Tibial nerve (tissue), 4 donors: ENCODE measurements at regions not wholly inside any gene's neighbourhood (a gene's known extent, or its start where the extent isn't known, plus 50 kb on each side); places are given as distances from the start of the nearest gene placed in this dataset.

Source experiments
- DNase-seq, 2 donors: peaks; one replicate each; pipeline ENCODE4 v3.0.0-alpha.2; 2019; ENCODE audit warnings: low spot score in 2 of 2
- H3K27ac ChIP-seq, 4 donors: fragments of 200-600 bp; sonication (generic) in 3 of 4; one replicate each; pipeline ENCODE4 v1.5.1; 2017 to 2019; ENCODE audit warnings: mild to moderate bottlenecking in 1 of 4
- H3K27me3 ChIP-seq, 2 donors: fragments of 200-600 bp; sonication (generic) in 1 of 2; one replicate each; pipeline versions ENCODE4 v1.5.1 to v1.6.0; 2017 to 2019
- H3K36me3 ChIP-seq, 3 donors: fragments of 200-600 bp; sonication (generic); one replicate each; pipeline ENCODE4 v1.5.1; 2018 to 2019
- H3K4me1 ChIP-seq, 4 donors: fragments of 200-600 bp; sonication (generic) in 3 of 4; one replicate each; pipeline ENCODE4 v1.5.1; 2017 to 2019
- H3K4me3 ChIP-seq, 4 donors: fragments of 200-600 bp; sonication (generic) in 3 of 4; one replicate each; pipeline ENCODE4 v1.5.1; 2017 to 2019; ENCODE audit warnings: mild to moderate bottlenecking in 1 of 4, moderate library complexity in 1 of 4
- H3K9me3 ChIP-seq, 4 donors: fragments of 200-600 bp; sonication (generic) in 3 of 4; one replicate each; pipeline ENCODE4 v1.5.1; 2017 to 2019
- CTCF ChIP-seq, 5 experiments: fragments of 200-600 bp in 3 of 5; fragments of 450-650 bp in 2 of 5; sonication (generic) in 3 of 5; IDR thresholded peaks; one replicate each; pipeline ENCODE4 v1.5.1; 2016 to 2019; ENCODE audit warnings: antibody characterized with exemption in 5 of 5, mild to moderate bottlenecking in 3 of 5, moderate library complexity in 2 of 5
- EP300 ChIP-seq, 2 donors: sonication (generic); formaldehyde crosslinking; IDR thresholded peaks; one replicate each; pipeline ENCODE4 v1.6.1; 2017; ENCODE audit warnings: antibody characterized with exemption in 2 of 2, mild to moderate bottlenecking in 1 of 2
- POLR2A ChIP-seq, 2 donors: fragments of 450-650 bp; IDR thresholded peaks; one replicate each; pipeline ENCODE4 v1.6.1; 2017; ENCODE audit warnings: antibody characterized with exemption in 2 of 2, mild to moderate bottlenecking in 2 of 2, moderate library complexity in 2 of 2
- WGBS, 2 donors: methylation state at CpG; one replicate each; pipeline ENCODE4 v1.1.5; 2018; 5-methylcytosine and 5-hydroxymethylcytosine counted together

- Histone ChIP-seq H3K4me1 (no peaks in the 10 kb centered on the region), H3K36me3 (no peaks in the 10 kb centered on the region), H3K27ac (no peak overlapping the region), H3K4me3 (no peak overlapping the region), H3K9me3 (no peaks in the 10 kb centered on the region), H3K27me3 (no peaks in the 10 kb centered on the region)
- TF ChIP-seq POLR2A (IDR thresholded peaks at IDR 0.05) = no peak
- no peak for TF ChIP-seq EP300 (IDR thresholded peaks at IDR 0.05)
- no peak for TF ChIP-seq CTCF (IDR thresholded peaks at IDR 0.05)
- no peak for DNase-seq
- 77 to 84% methylated on average over 9 of the region's 9 CpGs for WGBS, 2 donors
These were observed 168.8 kb upstream of the CCND2 start for GRCh38 chr12:4104722-4105244.

GRCh38 chr12:4099276-4099675 is 174.3 kb upstream of the CCND2 start:
- no peaks in the 10 kb centered on the region for H3K4me1 ChIP-seq
- H3K27ac ChIP-seq = no peak overlapping the region
- WGBS, 2 donors = 11 to 18% methylated on average over 3 of the region's 3 CpGs
- no peaks in the 10 kb centered on the region for H3K9me3 ChIP-seq
- no peaks in the 10 kb centered on the region for H3K36me3 ChIP-seq
- TF ChIP-seq CTCF (IDR thresholded peaks at IDR 0.05) (no peak), EP300 (IDR thresholded peaks at IDR 0.05) (no peak), POLR2A (IDR thresholded peaks at IDR 0.05) (no peak)
- no peak for DNase-seq
- H3K27me3 ChIP-seq = no peaks in the 10 kb centered on the region
- no peak overlapping the region for H3K4me3 ChIP-seq

- WGBS, 2 donors = 64 to 77% methylated on average over 5 of the region's 5 CpGs
- no peak for DNase-seq
These were observed 182.4 kb upstream of the CCND2 start for GRCh38 chr12:4091016-4091743.

GRCh38 chr12:4089956-4090355 is 183.6 kb upstream of the CCND2 start:
- no peaks in the 10 kb centered on the region for H3K27me3 ChIP-seq
- WGBS, 2 donors = 78 to 90% methylated on average over 3 of the region's 3 CpGs
- no peak overlapping the region for H3K4me3 ChIP-seq
- H3K36me3 ChIP-seq = no peaks in the 10 kb centered on the region
- H3K9me3 ChIP-seq = no peaks in the 10 kb centered on the region
- DNase-seq = no peak
- no peaks in the 10 kb centered on the region for H3K4me1 ChIP-seq
- no peak overlapping the region for H3K27ac ChIP-seq
- TF ChIP-seq POLR2A (IDR thresholded peaks at IDR 0.05) (no peak), EP300 (IDR thresholded peaks at IDR 0.05) (no peak), CTCF (IDR thresholded peaks at IDR 0.05) (no peak)

More at GRCh38 chr12:4091016-4091743, 182.4 kb upstream of the CCND2 start:
- H3K9me3 ChIP-seq = no peaks in the 10 kb centered on the region
- H3K36me3 ChIP-seq = no peaks in the 10 kb centered on the region
- TF ChIP-seq EP300 (IDR thresholded peaks at IDR 0.05) (no peak), CTCF (IDR thresholded peaks at IDR 0.05) (no peak), POLR2A (IDR thresholded peaks at IDR 0.05) (no peak)
- H3K4me1 ChIP-seq = no peaks in the 10 kb centered on the region
- no peaks in the 10 kb centered on the region for H3K27me3 ChIP-seq
- H3K4me3 ChIP-seq = no peak overlapping the region
- H3K27ac ChIP-seq = no peak overlapping the region

GRCh38 chr12:4089121-4089606 is 184.4 kb upstream of the CCND2 start:
- DNase-seq = no peak
- 53 to 61% methylated on average over 5 of the region's 5 CpGs for WGBS, 2 donors
- no peak for TF ChIP-seq POLR2A (IDR thresholded peaks at IDR 0.05)
- TF ChIP-seq CTCF (IDR thresholded peaks at IDR 0.05) = no peak
- TF ChIP-seq EP300 (IDR thresholded peaks at IDR 0.05) = no peak

More at GRCh38 chr12:4089121-4089606, 184.4 kb upstream of the CCND2 start:
- Histone ChIP-seq H3K9me3 (no peaks in the 10 kb centered on the region), H3K36me3 (no peaks in the 10 kb centered on the region), H3K4me3 (no peak overlapping the region), H3K27me3 (no peaks in the 10 kb centered on the region), H3K27ac (no peak overlapping the region), H3K4me1 (no peaks in the 10 kb centered on the region)
